ENCODE measurements at regions not wholly inside any gene's neighbourhood (a gene's known extent, or its start where the extent isn't known, plus 50 kb on each side); places are given as distances from the start of the nearest gene placed in this dataset.

DNA sequence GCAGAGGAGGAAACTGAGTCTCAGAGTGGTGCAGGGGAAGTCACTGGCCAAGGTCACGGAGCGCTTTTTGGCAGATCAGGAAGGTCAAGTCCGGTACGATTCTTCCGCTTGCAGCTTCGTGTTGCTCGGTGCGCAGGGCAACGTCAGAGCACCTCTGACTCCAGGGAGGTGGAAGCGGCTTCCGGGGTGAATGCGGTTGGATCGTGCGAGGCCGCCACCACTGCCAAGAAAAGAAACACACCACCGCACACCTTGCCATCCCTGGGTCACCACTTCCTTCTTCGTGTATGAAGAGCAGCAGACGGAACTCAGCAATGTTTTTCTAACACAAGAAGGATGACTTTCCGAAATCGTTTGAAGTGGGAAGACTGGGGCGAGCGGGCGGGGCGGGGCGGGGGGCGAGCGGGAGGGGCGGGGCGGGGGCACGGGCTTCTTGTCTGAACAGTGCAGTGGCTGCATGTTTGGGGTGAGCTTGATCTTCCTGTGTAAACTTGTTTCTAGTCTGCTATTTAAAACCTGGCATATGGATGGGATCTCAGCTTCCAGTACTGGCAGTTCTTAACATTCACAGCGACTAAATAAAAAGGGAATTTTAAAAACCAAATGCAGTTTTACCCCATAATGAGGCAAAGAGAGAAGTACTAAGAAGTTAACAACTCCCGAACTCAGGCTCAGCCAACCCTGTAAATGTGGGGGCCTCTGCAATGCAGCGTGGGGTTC, 300.0 kb downstream of the RRAGC start:
- BruUV-seq (replicated peaks), result no TSS peak
- peaks cover 6 to 13% of the 10 kb centered on the region in 2 experiments; a peak in 3 of 5 replicates for H3K27me3 ChIP-seq (ENCODE audit: control insufficient read depth in 2 of 2, insufficient read depth in 2 of 2, low read length in 2 of 2)
- no peaks in the 10 kb centered on the region for H3K9me3 ChIP-seq (replicated peaks; ENCODE audit: control insufficient read depth, insufficient read depth, low read depth, low read length)
- no peak overlapping the region for H3K27ac ChIP-seq (ENCODE audit: extremely low read depth, low read depth, low read length)
- peak overlapping the region in 1 of 2 experiments; percentile 70; a peak in 2 of 4 replicates for H3K9ac ChIP-seq (ENCODE audit: insufficient read depth in 1 of 2, low read depth in 2 of 2, low read length in 2 of 2)
- no peak overlapping the region for H2AFZ ChIP-seq (ENCODE audit: low read depth, low read length)
- no peak for ATAC-seq
- TF ChIP-seq BCOR (IDR thresholded peaks at IDR 0.05) (no peak), CTBP1 (IDR thresholded peaks at IDR 0.05; ENCODE audit: borderline replicate concordance) (no peak), EP400 (IDR thresholded peaks at IDR 0.05) (no peak), TBP (optimal IDR thresholded peaks at IDR 0.05; ENCODE audit: low read depth, low read length) (no peak), ZNF12 (CRISPR knock-in tag; IDR thresholded peaks at IDR 0.05) (no peak), POLR2G (IDR thresholded peaks at IDR 0.05; ENCODE audit: low read depth, low read length) (no peak), ZKSCAN8 (CRISPR knock-in tag; IDR thresholded peaks at IDR 0.05) (no peak), MTA2 (IDR thresholded peaks at IDR 0.05; ENCODE audit: low read depth) (no peak), ZNF780A (CRISPR knock-in tag; IDR thresholded peaks at IDR 0.05) (no peak), MAFG (tag; conservative IDR thresholded peaks at IDR 0.05) (no peak), PHB (CRISPR knock-in tag; IDR thresholded peaks at IDR 0.05) (no peak), ZNF175 (CRISPR knock-in tag; IDR thresholded peaks at IDR 0.05; ENCODE audit: low read depth) (no peak)
- TF ChIP-seq, protein P1, sequence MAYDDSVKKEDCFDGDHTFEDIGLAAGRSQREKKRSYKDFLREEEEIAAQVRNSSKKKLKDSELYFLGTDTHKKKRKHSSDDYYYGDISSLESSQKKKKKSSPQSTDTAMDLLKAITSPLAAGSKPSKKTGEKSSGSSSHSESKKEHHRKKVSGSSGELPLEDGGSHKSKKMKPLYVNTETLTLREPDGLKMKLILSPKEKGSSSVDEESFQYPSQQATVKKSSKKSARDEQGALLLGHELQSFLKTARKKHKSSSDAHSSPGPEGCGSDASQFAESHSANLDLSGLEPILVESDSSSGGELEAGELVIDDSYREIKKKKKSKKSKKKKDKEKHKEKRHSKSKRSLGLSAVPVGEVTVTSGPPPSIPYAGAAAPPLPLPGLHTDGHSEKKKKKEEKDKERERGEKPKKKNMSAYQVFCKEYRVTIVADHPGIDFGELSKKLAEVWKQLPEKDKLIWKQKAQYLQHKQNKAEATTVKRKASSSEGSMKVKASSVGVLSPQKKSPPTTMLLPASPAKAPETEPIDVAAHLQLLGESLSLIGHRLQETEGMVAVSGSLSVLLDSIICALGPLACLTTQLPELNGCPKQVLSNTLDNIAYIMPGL (CRISPR knock-in tag; IDR thresholded peaks at IDR 0.05), result no peak
- TF ChIP-seq, protein P2, sequence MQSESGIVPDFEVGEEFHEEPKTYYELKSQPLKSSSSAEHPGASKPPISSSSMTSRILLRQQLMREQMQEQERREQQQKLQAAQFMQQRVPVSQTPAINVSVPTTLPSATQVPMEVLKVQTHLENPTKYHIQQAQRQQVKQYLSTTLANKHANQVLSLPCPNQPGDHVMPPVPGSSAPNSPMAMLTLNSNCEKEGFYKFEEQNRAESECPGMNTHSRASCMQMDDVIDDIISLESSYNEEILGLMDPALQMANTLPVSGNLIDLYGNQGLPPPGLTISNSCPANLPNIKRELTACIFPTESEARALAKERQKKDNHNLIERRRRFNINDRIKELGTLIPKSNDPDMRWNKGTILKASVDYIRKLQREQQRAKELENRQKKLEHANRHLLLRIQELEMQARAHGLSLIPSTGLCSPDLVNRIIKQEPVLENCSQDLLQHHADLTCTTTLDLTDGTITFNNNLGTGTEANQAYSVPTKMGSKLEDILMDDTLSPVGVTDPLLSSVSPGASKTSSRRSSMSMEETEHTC (IDR thresholded peaks at IDR 0.05), result no peak
- no peak overlapping the region for H3K4me3 ChIP-seq
- H3K4me1 ChIP-seq (replicated peaks in 1 of 2; ENCODE audit: control insufficient read depth in 2 of 2, insufficient read depth in 2 of 2, low read length in 2 of 2), result peaks cover 8 to 20% of the 10 kb centered on the region in 2 experiments; a peak in 4 of 5 replicates
- in situ Hi-C loops (cut with MboI), result no loop called here
- ChIA-PET POLR2A (interaction anchor here (0.8 kb wide), 1 partner anchor 9 kb away, joined by 3 read pairs; no protein-coding TSS in a partner anchor), CTCF (ENCODE audit: low intra/inter-chr PET ratio) (interaction anchor here (0.6 kb wide), 1 partner anchor 9 kb away, joined by 3 read pairs; no protein-coding TSS in a partner anchor)
- intact Hi-C loops (cut with micrococcal nuclease), result no loop called here
- no peak overlapping the region for H3K4me2 ChIP-seq (ENCODE audit: insufficient read depth, low read length)
- no peaks in the 10 kb centered on the region for H3K36me3 ChIP-seq (ENCODE audit: control insufficient read depth, insufficient read depth, low read length)
- H3K9me1 ChIP-seq (ENCODE audit: control insufficient read depth, insufficient read depth, low read length), result no peaks in the 10 kb centered on the region
- no peaks in the 10 kb centered on the region for H3K79me2 ChIP-seq (ENCODE audit: control insufficient read depth, insufficient read depth, low read length)
- no peaks in the 10 kb centered on the region for H4K20me1 ChIP-seq (replicated peaks; ENCODE audit: control insufficient read depth, insufficient read depth, low read length)
- DNase-seq (ENCODE audit: extremely low read depth in 1 of 4, low spot score in 3 of 4), result no peak
- no peak for FAIRE-seq
- 72% methylated on average over 32 of the region's 33 CpGs for WGBS (ENCODE audit: insufficient coverage, low coverage, missing lambda C conversion rate)

All from K562 (cell line).